Raji (cell line): ENCODE measurements at regions not wholly inside any gene's neighbourhood (a gene's known extent, or its start where the extent isn't known, plus 50 kb on each side); places are given as distances from the start of the nearest gene placed in this dataset.

Source experiments
- POLR2A ChIP-seq: IDR thresholded peaks from 2 replicates; pipeline ENCODE4 v1.6.1; 2011; ENCODE audit warnings: low read depth, low read length, control low read depth; ENCODE audit not compliant: insufficient read depth

- no peak for TF ChIP-seq POLR2A
Observed at GRCh38 chr22:49305966-49306631, 521.6 kb downstream of the BRD1 start.

- no peak for TF ChIP-seq POLR2A
Observed at GRCh38 chr22:49305214-49305965, 522.3 kb downstream of the BRD1 start.

- no peak for TF ChIP-seq POLR2A
Observed at GRCh38 chr22:49303781-49304461, 523.8 kb downstream of the BRD1 start.

- TF ChIP-seq POLR2A = no peak
Observed at GRCh38 chr22:49303061-49303735, 524.5 kb downstream of the BRD1 start.

GRCh38 chr22:49302530-49302929, 525.1 kb downstream of the BRD1 start:
- TF ChIP-seq POLR2A = no peak

GRCh38 chr22:49302150-49302460, 525.6 kb downstream of the BRD1 start:
- no peak for TF ChIP-seq POLR2A

- TF ChIP-seq POLR2A = no peak
Observed at GRCh38 chr22:49301398-49302149, 526.1 kb downstream of the BRD1 start.

GRCh38 chr22:49300951-49301397, 526.7 kb downstream of the BRD1 start:
- TF ChIP-seq POLR2A = no peak

GRCh38 chr22:49300241-49300640, 527.4 kb downstream of the BRD1 start:
- TF ChIP-seq POLR2A = no peak

GRCh38 chr22:49299821-49300231, 527.8 kb downstream of the BRD1 start:
- TF ChIP-seq POLR2A = no peak

- TF ChIP-seq POLR2A = no peak
Observed at GRCh38 chr22:49298834-49299750, 528.6 kb downstream of the BRD1 start.

GRCh38 chr22:49297871-49298721, 529.6 kb downstream of the BRD1 start:
- TF ChIP-seq POLR2A = no peak
